ENCODE measurements at regions not wholly inside any gene's neighbourhood (a gene's known extent, or its start where the extent isn't known, plus 50 kb on each side); places are given as distances from the start of the nearest gene placed in this dataset.

- no peak for DNase-seq (ENCODE audit: low read depth in 2 of 2)
Measured at GRCh38 chr6:4620284-4621151, 155.7 kb upstream of the CDYL start.

DNA sequence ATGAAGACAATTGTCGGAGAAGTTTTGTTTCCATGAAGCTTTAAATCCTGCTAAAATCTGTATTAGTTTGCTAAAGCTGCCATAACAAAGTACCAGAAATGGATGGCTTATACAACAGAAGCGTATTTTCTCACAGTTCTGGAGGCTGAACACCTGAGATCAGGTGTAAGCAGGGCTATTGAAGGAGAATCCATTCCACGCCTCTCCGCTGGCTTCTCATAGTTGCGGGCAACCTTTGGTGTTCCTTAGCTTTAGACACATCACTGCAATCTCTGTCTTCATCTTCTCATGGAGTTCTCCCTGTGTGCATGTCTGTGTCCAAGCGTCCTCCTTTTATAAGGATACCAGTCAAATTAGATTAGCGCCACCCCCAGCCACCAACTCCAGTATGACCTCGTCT, 159.9 kb upstream of the CDYL start:
- no peak for DNase-seq (ENCODE audit: low read depth in 2 of 2)

- DNase-seq (ENCODE audit: low read depth in 2 of 2): no peak
Measured at GRCh38 chr6:4615891-4616290, 160.3 kb upstream of the CDYL start.

- no peak for DNase-seq (ENCODE audit: low read depth in 2 of 2)
Measured at GRCh38 chr6:4615231-4615630, 161.0 kb upstream of the CDYL start.

DNA sequence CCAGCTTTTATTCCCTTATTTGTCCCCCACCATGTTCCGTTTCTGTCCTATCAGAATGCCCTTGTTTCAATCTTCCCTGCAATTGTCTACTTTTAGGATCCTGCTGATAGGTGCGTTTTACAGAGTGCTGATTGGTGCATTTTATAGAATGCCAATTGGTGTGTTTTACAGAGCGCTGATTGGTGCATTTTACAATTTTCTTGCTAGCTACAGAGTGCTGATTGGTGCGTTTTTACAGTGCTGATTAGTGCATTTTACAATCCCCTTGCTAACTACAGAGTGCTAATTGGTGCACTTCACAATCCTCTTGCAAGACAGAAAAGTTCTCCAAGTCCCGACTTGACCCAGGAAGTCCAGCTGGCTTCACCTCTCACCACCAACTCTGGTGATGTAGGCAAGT, 161.6 kb upstream of the CDYL start:
- DNase-seq (ENCODE audit: low read depth in 2 of 2): no peak

DNA sequence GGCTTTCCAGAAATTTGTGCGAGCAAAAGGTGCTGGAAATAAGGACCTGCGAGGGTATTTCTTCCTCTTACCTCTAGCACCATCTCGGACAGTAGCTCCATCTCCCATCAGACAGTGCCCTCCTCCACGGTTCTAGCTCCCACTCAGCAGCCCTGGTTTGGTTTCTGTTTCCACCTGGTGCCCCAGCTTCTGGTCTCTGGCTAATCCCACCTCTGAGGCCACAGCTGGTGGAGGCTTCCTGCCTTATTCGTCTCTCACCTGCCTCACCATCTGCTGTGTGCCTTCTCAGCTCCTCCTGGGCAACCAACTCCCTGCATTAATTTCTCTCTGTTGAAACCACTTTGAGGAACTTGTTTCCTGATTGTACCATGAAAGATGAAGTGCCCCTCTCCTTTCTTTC, 162.4 kb upstream of the CDYL start:
- DNase-seq (ENCODE audit: low read depth in 2 of 2): no peak

DNA sequence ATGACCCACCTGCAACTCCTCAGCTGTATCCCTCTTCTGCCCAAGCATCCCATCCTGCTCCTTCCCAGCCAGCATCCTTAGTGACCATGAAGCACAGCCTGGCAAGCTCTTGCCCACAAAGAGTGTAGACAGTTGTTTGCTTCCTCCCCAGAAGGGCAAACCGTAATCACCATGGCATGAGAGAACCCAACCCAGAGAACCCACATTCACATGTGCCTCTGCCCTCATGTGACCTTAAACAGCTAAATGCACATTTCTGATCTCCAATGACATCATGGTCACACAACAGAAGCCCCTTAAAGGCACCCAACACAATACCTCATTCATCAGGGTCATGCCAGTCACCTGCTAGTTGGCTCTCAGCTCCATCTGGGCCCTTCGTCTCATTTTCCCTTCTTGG, 162.8 kb upstream of the CDYL start:
- DNase-seq (ENCODE audit: low read depth in 2 of 2): no peak

DNA sequence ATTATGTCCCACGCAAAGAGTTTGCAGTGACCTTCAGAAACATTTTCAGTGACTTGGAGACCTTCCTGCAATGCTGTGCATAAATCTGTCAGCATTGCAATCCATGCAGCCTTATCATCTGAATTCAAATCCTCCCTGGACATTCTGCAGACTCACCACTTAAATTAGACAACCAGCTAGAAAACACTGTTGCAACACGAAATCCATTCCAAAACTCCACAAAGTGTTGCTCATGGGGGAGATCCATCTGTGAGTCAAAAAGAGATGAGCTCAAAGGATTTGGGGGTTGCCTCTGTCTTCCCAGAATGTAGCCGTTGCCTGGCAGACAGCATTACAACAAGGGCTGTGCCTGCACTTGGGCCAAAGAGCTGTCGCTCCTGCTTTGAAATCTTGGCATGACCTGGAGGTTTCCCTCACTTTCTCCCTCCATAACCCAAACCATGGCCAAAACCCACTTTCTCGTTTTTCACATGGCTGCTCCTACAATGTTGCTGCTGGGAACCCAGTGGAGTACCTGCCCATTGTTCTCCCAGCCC, 163.5 kb upstream of the CDYL start:
- DNase-seq (ENCODE audit: low read depth in 2 of 2): no peak

DNA sequence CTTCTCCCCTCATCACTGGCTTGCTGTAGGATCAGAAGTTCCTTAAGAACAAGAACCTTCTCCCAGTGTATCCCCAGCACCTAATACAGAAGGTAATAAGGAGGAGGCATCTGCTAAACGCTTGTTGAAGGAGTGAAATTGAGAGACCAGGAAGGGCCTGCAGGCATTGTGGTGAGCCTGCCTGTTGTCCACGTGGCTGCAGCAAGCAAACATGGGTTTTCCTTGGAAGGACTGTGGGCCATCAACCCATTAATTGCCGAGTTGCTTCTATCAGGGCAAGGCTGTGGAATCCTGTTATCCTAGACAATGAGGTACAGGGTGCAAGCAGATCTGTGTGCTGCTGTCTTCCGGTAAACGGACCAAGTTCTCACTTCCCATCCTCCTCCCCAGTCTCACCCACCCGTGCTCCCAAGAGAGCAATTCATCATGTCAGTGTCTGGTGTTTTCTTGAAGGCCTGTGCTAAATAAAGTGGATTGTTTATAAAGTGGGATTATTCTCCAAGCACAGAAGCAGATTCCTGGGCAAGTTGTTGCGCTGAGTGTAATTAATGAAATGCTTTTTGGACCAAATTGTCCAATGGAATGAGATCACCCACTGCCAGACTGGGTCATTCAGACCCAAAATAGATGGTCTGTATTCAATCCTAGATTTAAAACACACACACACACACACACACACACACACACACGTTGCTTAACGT, 164.6 kb upstream of the CDYL start:
- no peak for DNase-seq (ENCODE audit: low read depth in 2 of 2)

DNA sequence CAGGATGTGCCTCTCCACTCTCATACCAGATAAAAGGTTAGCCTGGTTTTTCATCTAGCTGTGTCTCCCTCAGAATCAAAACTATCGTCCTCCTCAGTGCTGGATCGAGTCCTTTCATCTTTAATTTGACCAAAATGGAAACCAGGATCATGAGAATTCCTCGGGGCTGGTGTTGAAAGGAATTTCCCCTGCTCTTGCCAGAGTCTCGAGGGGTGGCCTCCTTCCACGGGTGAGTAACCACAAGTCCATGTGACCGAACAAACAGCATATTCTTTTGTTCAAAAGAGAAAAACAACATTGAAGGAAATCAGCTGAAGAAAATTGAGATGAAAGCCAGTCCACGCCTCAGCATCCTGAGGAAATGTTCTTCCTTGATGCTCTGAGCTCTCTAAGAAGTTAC, 165.9 kb upstream of the CDYL start:
- peak in 1 of 2 donors; percentile 92 for DNase-seq (ENCODE audit: low read depth in 2 of 2)

DNA sequence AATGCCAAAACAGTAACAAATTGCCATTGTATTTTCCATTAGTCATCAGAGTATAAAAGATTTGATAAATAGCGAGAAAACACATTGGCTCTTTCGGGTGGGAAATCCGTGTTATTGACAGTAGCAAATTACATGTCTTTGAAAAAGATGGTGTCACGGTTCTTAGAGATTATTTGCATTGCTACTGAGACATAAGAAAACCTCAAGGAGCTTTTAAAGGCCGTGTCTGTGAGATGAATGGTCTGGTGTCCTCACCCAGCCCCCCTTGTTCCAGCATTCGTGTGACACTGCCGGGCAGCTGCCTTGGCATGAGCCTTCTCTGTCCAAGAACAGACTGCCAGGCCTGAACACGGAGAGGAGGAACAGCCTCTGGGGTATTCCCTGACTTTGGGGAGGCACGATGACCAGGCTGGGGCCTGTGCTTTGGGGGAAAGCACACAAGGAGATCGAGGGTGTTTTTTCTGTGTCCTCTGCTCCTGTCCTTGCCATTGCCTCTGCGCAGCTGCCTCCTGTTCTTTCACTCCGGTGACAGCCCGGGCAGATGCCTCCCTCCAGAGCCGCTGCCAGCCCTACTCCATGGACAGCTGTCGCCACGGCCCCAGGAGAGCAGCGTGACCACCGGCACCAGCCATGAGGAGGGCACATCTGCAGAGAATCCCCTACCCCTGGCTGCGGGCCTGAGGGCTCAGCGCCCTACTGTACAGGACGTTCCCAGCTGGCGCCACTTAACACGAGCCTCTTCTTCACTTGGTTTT, 167.7 kb upstream of the CDYL start:
- peak in 1 of 2 donors; percentile 32 for DNase-seq (ENCODE audit: low read depth in 2 of 2)

- DNase-seq (ENCODE audit: low read depth in 2 of 2): no peak
Measured at GRCh38 chr6:4607793-4608192, 168.4 kb upstream of the CDYL start.

DNA sequence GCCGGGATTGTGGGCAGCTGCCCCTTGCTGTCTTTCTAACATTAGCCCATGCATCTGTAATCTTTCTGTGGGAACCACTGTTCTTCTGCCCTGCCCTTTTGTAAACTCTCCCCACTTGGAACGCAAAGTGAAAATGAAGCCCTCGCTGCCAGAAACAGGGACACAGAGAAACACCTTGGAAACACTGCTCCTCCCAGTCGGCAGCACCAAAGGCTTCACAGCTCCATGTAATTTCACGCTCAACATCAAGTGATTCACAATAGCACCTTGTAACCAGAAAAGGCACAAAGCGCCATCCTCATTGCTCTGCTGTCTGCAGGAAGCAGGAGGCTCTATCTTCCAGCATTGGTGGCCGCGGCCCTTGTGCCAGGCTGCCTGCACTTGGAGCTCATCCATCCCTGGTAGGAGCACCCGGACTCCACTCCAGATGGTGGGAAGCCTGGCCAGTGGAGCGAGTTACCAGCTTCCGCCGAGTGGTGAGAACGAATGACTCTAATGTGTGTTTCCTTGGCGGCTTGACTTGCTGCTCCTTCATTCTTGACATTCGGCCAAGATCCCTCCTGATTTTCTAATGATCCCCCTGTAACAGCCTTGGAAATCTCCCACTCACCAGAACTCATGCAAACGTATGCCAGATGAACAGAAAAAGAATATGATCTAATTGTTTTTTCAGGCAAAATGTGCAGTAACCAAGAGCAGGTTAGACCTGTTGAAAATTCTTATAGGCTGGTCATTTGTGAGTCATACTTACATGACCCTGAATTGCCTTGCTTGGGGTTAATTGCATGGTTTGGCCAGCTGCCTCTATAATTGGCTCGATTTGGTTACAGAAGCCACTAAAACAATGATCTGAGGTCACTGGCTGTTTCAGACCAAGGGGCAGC, 169.1 kb upstream of the CDYL start:
- peak; percentile 90 to 94 for DNase-seq (ENCODE audit: low read depth in 2 of 2)

GRCh38 chr6:4606016-4606415, 170.2 kb upstream of the CDYL start:
- no peak for DNase-seq (ENCODE audit: low read depth in 2 of 2)

DNA sequence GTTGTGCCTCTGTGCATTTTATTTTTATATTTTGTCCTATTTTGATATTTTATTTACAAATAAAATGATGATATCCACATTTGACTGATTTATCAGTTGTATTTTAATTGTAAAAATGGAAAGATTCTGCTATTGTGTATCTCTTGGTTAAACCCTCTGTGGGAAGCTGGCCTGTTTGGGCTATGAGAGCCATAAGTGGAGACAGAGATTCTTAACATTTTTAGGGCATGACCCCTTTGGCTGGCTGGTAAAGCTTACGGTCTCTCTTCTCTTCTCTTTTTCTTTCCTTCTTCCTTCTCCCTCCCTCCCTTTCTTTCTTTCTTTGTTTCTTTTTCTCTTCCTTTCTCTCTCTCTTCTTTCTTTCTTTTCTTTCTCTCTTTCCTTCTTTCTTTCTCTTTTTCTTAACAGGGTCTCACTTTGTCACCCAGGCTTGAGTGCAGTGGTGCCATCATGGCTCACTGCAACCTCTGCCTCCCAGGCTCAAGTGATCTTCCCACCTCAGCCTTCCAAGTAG, 172.3 kb upstream of the CDYL start:
- no peak for DNase-seq (ENCODE audit: low read depth in 2 of 2)

DNA sequence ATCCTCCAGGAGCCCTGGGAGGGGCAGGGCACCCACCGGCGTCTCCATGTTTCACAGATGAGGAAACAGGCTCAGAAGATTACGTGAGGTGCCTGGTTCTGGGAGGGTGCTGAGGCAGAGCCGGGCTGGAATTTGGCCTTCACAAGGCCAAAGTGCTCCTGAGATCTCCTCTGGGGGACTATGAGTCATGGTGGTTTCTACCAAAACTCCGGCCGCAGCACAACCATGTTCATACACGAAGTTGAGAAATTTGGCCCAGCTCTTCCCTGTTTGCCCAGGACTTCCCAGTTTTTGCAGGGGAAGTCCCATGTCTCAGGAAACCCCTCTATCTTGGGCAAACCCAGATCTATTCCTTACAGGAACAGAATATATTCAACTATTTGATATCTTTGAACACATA, 172.9 kb upstream of the CDYL start:
- peak in 1 of 2 donors; percentile 18 for DNase-seq (ENCODE audit: low read depth in 2 of 2)

DNA sequence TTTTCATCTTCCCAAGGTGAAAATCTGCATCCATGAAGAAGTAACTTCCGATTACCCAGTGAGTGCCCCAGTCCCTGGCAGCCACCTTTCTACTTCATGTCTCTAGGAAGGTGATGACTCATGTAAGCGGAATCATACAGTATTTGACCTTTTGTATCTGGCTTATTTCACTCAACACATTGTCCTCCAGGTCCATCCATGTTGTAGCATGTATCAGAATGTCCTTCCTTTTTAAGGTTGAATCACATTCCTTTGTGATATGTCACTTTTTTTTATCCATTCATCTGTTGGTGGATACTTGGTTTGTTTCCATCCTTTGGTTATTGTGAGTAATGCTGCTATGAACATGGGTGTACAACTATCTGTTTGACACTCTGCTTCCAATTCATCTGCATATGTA, 176.3 kb upstream of the CDYL start:
- peak; percentile 92 to 98 for DNase-seq (ENCODE audit: low read depth in 2 of 2)

- DNase-seq (ENCODE audit: low read depth in 2 of 2): peak in 1 of 2 donors; percentile 60
Measured at GRCh38 chr6:4598384-4598995, 177.7 kb upstream of the CDYL start.

DNA sequence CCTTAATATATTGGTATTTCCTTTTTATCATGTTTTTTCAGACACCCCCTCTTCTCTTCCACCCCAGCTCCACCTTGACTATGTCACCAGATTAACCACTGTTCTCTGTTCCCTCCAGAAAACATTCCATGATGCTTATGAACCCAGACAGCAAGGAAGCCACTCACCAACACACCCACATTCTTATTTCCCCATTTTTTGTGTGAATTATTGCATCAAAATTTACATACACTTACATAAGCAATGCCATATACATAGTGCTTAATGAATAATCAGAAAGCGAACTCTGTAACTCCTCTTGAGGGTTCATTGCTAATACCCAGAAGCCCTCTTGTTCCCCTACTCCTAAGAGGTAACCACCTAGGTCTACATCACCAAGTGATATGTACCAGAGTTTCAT, 182.3 kb upstream of the CDYL start:
- DNase-seq (ENCODE audit: low read depth in 2 of 2): no peak

DNA sequence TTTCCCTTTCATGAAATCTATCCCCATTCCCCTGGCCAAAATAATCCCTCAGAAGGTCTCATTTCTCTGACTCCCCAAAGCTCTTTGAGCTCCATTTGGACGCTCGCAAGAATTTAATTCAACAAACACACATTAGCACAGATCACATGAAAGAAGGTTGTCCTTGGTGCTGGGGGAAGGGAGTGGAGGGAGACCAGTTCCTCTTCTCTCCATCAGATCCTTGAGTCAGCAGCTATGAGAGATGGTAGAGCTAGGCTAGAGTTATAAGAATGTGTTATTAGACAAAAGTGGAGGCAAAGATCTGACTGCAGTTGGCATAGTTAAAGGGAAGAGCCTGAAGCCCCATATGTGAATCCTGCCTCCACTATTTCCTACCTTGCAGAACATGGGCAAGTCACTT, 184.2 kb upstream of the CDYL start:
- DNase-seq (ENCODE audit: low read depth in 2 of 2): no peak

Measured in dermis microvascular lymphatic vessel endothelial cell (primary cell).